ENCODE measurements at regions not wholly inside any gene's neighbourhood (a gene's known extent, or its start where the extent isn't known, plus 50 kb on each side); places are given as distances from the start of the nearest gene placed in this dataset.

- DNase-seq, result no peak
Observed at GRCh38 chr20:23201658-23202057, 115.5 kb upstream of the CD93 start.

DNA sequence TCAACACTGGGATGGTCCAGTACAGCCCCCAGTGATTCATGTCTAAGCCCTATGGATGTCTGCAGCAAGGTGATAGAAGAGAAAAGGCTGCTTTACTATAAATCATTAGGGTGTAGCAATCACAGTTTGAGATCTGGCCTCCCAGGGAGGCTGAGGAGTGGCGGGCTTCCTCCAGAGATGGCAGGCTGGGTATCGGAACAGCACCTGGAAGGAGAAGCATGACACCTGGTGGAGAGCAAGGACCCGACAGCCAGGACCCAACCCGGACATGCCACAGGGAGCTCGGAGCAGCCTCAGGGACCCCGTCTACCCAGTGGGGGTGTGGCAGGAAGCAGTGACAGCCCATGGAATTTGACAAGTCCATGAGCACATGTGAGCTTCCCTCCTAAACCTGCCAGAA lies 114.8 kb upstream of the CD93 start:
- DNase-seq, result no peak

DNA sequence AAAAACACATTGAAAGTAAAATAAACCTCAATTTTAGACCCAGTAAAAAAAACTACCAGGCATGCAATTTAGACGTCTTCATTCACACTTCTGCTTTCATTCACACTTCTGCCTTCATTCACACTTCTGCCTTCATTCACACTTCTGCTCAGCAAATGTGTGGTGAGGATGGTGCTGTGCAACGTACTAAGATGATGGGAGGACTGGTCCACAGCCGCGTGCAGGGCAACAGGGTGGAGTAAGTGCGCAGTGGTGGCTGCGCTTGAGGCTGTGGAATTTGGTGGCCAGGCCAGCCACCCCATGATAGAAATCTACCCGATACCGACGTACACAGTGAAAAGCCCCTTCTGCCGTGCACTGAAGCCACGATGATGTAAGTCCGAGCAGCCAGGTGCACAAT lies 114.3 kb upstream of the CD93 start:
- DNase-seq, result no peak

GRCh38 chr20:23199356-23199755 lies 113.2 kb upstream of the CD93 start:
- DNase-seq, result no peak

GRCh38 chr20:23198815-23199214 lies 112.7 kb upstream of the CD93 start:
- no peak for DNase-seq

DNA sequence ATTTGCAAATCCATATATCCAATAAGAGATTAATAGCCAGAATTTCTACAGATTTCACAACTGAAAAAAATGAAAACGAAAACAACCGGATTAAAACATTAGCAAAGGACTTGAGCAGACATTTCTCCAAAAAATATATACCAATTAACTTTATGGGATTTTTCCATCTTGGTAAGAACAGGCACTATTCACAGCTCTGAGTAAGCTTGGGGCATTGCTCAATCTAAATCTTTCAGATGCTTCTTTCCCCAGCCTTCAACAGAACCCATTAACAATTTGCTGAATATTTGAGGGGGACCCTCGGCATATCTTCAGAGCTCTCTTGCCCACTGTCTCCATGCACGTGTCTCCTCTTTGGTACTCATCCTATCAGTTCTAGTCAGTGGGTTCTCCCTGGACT lies 111.7 kb upstream of the CD93 start:
- DNase-seq, result no peak

DNA sequence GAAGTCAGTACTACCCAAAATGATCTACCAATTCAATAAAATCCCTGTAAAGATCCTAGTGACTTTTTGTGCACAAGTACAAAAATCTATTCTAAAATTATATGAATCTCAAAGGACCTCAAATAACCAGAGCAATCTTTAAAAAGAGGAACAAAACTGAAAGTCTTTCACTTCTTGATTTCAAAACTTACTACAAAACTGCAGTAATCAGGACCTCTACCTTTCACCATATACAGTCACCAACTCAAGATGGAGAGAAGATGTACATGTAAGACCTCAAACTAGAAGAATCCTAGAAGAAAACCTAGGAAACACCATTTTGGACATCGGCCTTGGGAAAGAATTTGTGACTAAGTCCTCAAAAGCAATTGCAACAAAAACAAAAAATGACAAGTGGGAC lies 109.5 kb upstream of the CD93 start:
- no peak for DNase-seq

DNA sequence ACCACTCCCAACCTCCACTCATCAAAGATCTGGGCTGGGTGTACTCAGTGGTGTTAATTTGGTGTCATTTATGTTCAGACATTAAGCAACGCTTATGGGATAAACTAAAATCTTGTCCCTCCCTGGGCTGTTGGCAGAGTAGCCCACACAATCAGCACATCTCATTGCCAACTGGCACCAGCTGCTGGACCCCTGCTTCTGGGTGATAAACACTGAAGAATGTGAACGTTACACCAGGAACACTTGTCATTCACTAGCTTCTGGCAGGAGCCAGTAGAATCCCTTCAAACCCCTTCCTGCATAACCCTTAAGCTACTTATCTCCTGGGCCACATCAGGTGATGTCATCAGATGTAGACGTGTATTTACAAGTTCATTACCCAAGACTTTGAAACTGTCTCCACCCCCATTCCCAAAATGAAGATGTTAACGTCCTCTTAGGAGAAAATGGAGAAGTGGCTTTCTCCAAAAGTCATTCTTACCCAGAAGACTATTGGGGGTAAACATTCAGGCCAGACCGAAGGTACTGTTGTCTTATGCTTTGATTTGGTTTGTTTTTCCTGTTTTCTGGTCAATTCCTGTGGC lies 107.8 kb upstream of the CD93 start:
- no peak for DNase-seq

DNA sequence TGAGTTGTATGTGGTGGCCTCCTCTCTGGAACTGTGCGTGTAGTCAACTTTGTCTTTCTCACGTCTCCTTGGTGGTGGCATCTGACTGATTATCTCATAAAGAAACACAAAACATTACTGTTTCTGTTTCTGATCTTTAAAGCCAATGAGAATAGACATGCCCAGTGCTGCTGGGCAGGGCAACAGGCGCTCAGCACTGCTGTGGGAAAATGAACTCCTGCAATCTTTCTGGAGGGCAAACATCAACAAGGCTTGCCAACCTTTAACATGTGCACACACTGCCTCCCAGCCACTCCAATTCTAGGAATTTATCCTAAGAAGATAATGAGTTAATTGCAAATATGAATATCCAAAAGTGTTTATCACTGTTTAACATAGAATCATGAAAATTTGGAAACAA lies 106.3 kb upstream of the CD93 start:
- no peak for DNase-seq

- DNase-seq, result no peak
Observed at GRCh38 chr20:23190557-23190956, 104.4 kb upstream of the CD93 start.

GRCh38 chr20:23189854-23190253 lies 103.7 kb upstream of the CD93 start:
- no peak for DNase-seq

DNA sequence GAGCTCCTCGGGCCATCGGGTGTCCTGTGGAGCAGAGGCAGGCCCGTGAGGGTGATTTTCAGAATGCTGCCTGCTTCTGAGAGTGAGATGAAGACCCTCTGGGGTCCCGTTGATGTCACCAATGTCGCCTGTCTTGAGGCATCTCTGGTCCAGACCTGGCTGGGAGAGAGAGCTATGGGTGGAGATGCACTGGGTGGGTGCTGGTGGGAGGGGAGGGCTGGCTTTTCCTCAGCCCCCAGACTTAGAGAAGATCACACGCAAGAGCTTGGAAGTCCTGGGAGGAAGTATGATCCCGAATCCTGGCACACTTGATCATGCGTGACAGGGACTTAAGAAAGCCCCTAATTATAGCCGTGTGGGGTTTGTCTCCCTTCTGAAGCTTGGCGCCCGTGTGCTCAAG lies 103.2 kb upstream of the CD93 start:
- no peak for DNase-seq

GRCh38 chr20:23188377-23189169 lies 102.4 kb upstream of the CD93 start:
- DNase-seq, result no peak

DNA sequence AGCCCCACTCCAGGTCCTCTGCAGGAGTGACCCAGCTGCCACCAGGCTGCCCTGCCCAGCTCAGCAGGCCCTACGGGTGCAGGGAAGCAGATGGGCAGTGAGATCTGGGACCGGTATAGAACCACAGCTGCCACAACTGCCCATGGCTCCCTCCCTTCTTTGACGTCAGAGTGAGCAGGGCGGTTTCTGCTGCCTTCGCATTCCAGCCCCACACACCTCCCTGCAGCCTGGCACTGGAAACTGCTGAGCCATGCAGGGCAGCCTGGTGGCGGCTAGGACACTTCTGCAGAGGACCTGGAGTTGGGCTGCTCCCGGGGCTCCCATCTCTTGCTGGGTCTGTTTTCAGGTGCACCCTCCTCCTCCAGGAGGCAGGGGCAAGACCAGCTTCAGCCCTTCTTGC lies 101.6 kb upstream of the CD93 start:
- DNase-seq, result no peak

DNA sequence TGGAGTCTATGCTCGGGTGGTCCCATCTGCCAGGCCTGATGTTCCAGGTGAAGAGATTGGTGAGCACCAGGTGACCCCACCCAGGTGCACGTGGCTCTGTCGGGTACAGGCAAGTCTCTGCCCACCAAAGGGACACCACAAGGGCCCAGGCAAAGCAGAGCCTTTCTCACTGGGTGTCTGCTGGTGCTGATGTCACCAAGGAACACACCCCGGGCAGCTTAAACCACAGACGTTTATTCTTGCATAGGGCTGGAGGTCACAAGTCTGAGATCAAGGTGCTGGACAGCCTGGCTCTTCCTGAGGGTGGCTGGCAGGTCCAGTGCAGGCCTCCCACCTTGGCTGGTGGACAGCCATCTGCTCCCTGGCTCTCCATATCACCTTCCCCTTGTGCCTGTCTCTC lies 100.7 kb upstream of the CD93 start:
- DNase-seq, result no peak

- DNase-seq, result no peak
Observed at GRCh38 chr20:23180451-23180921, 94.4 kb upstream of the CD93 start.

DNA sequence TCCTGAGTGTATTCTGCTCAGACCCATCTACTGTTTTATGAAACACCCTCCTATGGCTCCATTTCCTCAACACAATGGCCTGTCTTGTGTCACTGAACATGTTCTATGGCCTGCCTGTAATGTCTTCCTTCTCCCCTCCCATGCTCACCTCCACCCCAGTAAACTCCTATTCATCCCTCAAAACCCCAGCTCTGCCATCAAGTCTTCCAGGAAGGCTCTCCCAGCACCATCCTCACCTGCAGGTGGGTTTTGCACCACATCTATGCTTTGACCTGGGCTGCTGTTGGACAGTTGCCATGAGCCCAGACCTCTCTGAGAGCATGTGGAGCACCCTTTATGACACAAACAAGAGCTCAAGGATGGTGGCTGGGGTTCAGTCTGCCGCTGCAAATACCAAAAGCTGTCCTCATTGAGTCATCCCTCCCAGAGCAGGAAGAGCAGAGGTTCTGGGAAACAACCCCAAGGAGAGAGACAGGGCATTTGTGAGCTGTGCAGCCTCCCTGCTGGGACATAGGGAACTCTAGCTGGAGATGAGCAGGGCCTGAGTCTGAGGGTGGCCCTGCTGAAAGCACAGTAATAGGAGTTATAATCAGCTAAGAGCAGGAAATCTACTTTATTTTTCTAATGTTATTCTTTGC lies 93.8 kb upstream of the CD93 start:
- DNase-seq, result no peak

DNA sequence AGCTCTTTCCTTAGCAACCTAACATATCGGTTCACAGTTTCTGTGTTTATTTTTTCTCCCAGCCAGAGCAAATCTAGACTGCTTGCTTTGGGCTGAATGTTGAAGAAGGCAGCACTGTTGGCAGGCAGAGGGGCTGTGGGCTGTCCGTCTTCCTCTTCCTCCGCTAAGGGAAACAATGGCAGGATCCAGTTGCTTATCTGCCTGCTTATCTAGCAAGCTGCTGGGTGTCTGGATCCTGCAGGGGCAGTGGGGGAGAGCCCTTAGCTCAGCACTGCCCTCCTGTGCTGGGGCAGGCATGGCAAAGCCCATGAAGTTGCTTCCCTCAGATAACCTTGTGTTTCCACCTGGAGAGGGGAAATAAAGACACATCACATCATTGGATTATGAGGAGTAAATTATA lies 92.7 kb upstream of the CD93 start:
- DNase-seq, result no peak

DNA sequence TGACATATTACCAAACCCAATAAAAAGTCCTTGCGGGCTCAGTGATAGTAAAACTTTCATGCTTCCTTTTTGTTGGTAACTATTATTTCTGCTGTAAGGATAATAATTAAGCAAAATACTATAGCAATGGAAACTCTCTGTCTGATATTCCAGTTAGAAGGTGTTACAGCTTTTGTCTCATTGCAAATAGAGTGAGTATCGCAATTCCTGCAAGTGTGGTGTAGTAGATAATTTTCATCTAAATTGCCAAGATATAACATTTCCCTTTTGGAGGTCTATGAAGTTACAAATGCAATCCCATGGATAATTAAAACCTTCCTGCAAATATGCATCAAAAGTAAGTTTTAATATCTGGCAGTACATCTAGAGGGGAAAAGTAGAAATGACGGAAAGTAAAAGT lies 88.7 kb upstream of the CD93 start:
- no peak for DNase-seq

- DNase-seq, result no peak
Observed at GRCh38 chr20:23167431-23167830, 81.3 kb upstream of the CD93 start.

DNA sequence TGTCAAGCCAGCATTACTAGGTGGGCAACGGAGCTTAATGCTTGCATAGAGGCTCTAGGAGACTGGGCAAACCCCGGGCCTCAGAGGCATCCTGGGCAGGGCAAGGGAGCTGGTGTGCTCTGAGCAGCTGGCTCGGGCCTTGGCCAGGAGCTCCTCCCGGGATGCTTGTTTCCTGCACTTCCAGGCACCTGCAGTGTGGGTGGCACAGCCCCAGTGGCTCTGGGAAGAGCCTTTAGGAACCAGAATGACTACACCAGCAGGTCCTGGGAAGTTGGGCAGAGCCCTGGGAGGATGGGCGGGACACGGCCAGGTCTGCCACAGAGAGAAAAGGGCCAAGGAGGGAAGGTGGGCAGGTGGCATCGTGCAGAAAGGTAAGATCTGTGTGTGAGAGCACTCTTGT lies 80.4 kb upstream of the CD93 start:
- no peak for DNase-seq

GRCh38 chr20:23165964-23166363 lies 79.8 kb upstream of the CD93 start:
- DNase-seq, result no peak

DNA sequence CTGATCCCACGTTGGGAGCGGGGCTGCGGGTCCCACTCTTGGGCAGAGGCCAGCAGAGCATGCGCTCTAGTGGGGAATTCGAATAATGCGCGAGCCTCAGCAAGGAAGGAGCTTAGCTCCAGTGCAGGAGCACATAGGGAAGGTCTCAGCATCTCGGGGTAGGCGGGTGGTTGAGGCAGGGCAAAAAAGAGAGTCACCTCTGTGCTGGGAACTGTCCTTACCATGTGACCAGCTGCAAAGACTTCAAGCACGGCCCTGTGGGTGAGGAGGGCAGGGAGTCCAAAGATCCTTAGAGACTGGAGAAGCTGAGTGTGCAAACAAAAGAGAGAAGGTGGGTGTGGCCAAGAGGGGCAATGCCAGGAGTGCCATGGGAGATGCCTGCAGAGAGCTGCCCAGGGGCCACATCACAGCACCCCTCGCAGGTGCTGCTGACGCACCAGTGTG lies 79.2 kb upstream of the CD93 start:
- no peak for DNase-seq

- DNase-seq, result no peak
Observed at GRCh38 chr20:23164176-23164601, 78.1 kb upstream of the CD93 start.

Measured in retina (tissue), 1 donor.